ENCODE measurements at regions not wholly inside any gene's neighbourhood (a gene's known extent, or its start where the extent isn't known, plus 50 kb on each side); places are given as distances from the start of the nearest gene placed in this dataset.
"Not testable (repeated sequence)": the region's sequence is repeated elsewhere in the genome, so short reads cannot be mapped to it uniquely, and the experiment has no call there.

GRCh38 chr5:23451156-23451555 lies 56.3 kb upstream of the PRDM9 start:
- H3K4me3 Mint-ChIP-seq = no peak overlapping the region
- no peak overlapping the region for H3K27ac Mint-ChIP-seq
- H3K27me3 Mint-ChIP-seq = no peaks in the 10 kb centered on the region
- no peaks in the 10 kb centered on the region for H3K36me3 Mint-ChIP-seq (ENCODE audit: low read depth)
- DNase-seq = no peak
- no peaks in the 10 kb centered on the region for H3K4me1 Mint-ChIP-seq
- H3K9me3 Mint-ChIP-seq = peaks cover 6% of the 10 kb centered on the region
- ChIA-PET CTCF (no interaction called here), POLR2A (no interaction called here)

DNA sequence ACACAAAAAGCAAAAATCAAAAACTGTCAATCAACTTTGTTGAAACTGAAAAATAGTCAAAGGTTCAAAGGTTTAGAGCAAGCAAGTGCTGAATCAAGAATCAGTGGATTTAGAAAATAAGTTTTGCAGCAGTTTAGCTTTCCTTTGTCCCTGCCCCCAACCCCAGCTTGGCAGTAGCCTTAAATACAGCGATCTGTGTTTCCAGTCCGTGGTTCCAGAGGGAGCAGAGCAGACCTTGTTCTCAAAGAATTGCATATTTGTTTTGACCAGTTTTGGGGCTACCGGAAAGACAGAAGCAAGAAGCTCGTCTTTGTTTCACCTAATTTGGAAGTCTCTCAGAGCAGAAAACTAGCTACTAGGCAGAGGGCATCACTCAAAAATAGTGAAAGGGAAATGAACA lies 57.2 kb upstream of the PRDM9 start:
- POLR2A ChIA-PET = no interaction called here
- Mint-ChIP-seq H3K27me3 (no peaks in the 10 kb centered on the region), H3K4me3 (no peak overlapping the region), H3K4me1 (no peaks in the 10 kb centered on the region), H3K36me3 (ENCODE audit: low read depth) (no peaks in the 10 kb centered on the region), H3K27ac (no peak overlapping the region), H3K9me3 (peaks cover 6% of the 10 kb centered on the region)
- CTCF ChIA-PET = no interaction called here
- no peak for DNase-seq

- CTCF ChIA-PET = no interaction called here
Measured at GRCh38 chr5:23448627-23449026, 58.8 kb upstream of the PRDM9 start.

GRCh38 chr5:23446424-23446823 lies 61.0 kb upstream of the PRDM9 start:
- POLR2A ChIA-PET = no interaction called here
- CTCF ChIA-PET = no interaction called here
- no peak overlapping the region for H3K27ac Mint-ChIP-seq
- H3K4me3 Mint-ChIP-seq = no peak overlapping the region
- H3K36me3 Mint-ChIP-seq (ENCODE audit: low read depth) = no peaks in the 10 kb centered on the region
- peaks cover 6% of the 10 kb centered on the region for H3K9me3 Mint-ChIP-seq
- no peak for DNase-seq
- H3K27me3 Mint-ChIP-seq = no peaks in the 10 kb centered on the region
- H3K4me1 Mint-ChIP-seq = no peaks in the 10 kb centered on the region

More at GRCh38 chr5:23448627-23449026, 58.8 kb upstream of the PRDM9 start:
- Mint-ChIP-seq H3K27ac (no peak overlapping the region), H3K27me3 (no peaks in the 10 kb centered on the region), H3K9me3 (peaks cover 6% of the 10 kb centered on the region), H3K4me1 (no peaks in the 10 kb centered on the region), H3K4me3 (no peak overlapping the region), H3K36me3 (ENCODE audit: low read depth) (no peaks in the 10 kb centered on the region)
- no peak for DNase-seq
- POLR2A ChIA-PET = no interaction called here

DNA sequence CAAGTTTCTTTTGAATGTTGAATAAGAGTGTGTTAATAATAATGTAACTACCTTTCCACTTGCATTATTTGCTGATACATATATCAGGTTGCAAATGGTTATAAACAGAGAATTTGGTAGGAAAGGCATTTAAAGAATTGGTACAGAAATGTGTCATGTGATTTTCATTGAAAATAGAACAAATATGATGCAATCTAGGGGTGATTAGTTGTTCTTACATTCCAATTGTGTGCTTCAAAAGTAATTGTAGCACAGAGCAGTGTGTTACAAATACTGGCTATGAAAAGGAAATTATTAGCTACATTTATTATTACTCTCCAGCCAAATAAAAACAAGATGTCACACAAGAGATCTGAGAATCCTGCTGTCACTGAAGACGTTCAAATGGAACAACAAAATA lies 61.8 kb upstream of the PRDM9 start:
- no peak for DNase-seq
- no peak overlapping the region for H3K4me3 Mint-ChIP-seq
- POLR2A ChIA-PET = no interaction called here
- H3K9me3 Mint-ChIP-seq = peaks cover 6% of the 10 kb centered on the region
- H3K4me1 Mint-ChIP-seq = no peaks in the 10 kb centered on the region
- CTCF ChIA-PET = no interaction called here
- H3K36me3 Mint-ChIP-seq (ENCODE audit: low read depth) = no peaks in the 10 kb centered on the region
- no peaks in the 10 kb centered on the region for H3K27me3 Mint-ChIP-seq
- H3K27ac Mint-ChIP-seq = no peak overlapping the region

DNA sequence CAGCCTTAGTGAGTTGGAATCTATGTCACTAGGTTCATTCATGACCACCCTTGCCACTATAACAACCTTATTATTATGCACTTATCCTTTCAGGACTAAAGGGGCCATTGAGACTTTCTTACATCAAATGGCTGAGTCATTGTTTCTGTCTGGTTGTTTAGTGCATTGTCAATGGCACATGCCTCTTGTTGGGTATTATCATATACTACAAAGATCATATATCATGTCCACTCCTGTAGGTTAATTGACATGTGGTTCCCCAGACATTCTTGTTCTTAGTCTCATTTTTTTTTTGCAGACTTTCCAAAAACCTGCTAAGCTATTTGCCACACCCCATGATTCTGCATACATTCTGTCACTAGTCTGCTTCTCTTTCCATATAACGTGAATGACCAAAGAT lies 66.7 kb upstream of the PRDM9 start:
- Mint-ChIP-seq H3K27ac (no peak overlapping the region), H3K27me3 (no peaks in the 10 kb centered on the region), H3K4me3 (no peak overlapping the region), H3K4me1 (no peaks in the 10 kb centered on the region), H3K9me3 (no peaks in the 10 kb centered on the region), H3K36me3 (ENCODE audit: low read depth) (no peaks in the 10 kb centered on the region)
- no peak for DNase-seq
- POLR2A ChIA-PET = no interaction called here
- CTCF ChIA-PET = no interaction called here

- H3K4me1 Mint-ChIP-seq = no peaks in the 10 kb centered on the region
- no peak overlapping the region for H3K4me3 Mint-ChIP-seq
- no peaks in the 10 kb centered on the region for H3K27me3 Mint-ChIP-seq
- ChIA-PET POLR2A (no interaction called here), CTCF (no interaction called here)
- no peak overlapping the region for H3K27ac Mint-ChIP-seq
- no peaks in the 10 kb centered on the region for H3K36me3 Mint-ChIP-seq (ENCODE audit: low read depth)
- DNase-seq = no peak
- no peaks in the 10 kb centered on the region for H3K9me3 Mint-ChIP-seq
Measured at GRCh38 chr5:23437011-23437410, 70.4 kb upstream of the PRDM9 start.

- no peak for DNase-seq
- no peaks in the 10 kb centered on the region for H3K27me3 Mint-ChIP-seq
- no peaks in the 10 kb centered on the region for H3K4me1 Mint-ChIP-seq
- no peaks in the 10 kb centered on the region for H3K36me3 Mint-ChIP-seq (ENCODE audit: low read depth)
- H3K9me3 Mint-ChIP-seq = no peaks in the 10 kb centered on the region
- POLR2A ChIA-PET = no interaction called here
- no peak overlapping the region for H3K27ac Mint-ChIP-seq
- H3K4me3 Mint-ChIP-seq = no peak overlapping the region
- CTCF ChIA-PET = no interaction called here
Measured at GRCh38 chr5:23433534-23434315, 73.7 kb upstream of the PRDM9 start.

GRCh38 chr5:23428705-23429104 lies 78.7 kb upstream of the PRDM9 start:
- peaks cover 9% of the 10 kb centered on the region for H3K9me3 Mint-ChIP-seq
- no peaks in the 10 kb centered on the region for H3K36me3 Mint-ChIP-seq (ENCODE audit: low read depth)
- no peaks in the 10 kb centered on the region for H3K4me1 Mint-ChIP-seq
- H3K27me3 Mint-ChIP-seq = no peaks in the 10 kb centered on the region
- CTCF ChIA-PET = no interaction called here
- POLR2A ChIA-PET = no interaction called here
- H3K27ac Mint-ChIP-seq = no peak overlapping the region
- no peak for DNase-seq
- H3K4me3 Mint-ChIP-seq = no peak overlapping the region

DNA sequence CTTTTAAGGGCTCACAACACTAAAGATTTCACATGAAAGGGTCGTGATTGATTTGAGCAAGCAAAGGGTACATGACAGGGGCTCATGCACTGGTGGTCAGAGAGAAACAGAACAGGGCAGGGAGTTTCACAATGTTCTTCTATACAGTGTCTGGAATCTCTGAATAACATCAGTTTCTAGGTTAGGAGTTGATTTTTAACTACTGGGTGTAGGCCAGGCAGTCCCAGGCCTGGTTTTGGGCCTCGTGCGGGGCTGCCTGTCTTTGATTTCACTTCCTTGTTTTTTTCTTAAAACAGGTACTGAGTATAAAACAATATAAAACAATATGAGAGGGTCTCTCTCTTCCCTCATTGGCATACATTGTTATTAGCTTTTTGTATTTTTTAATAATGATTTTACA lies 87.2 kb upstream of the PRDM9 start:
- H3K36me3 Mint-ChIP-seq (ENCODE audit: low read depth); H3K4me1 Mint-ChIP-seq; H3K4me3 Mint-ChIP-seq; H3K27ac Mint-ChIP-seq; POLR2A ChIA-PET; H3K27me3 Mint-ChIP-seq; DNase-seq; CTCF ChIA-PET: not testable (repeated sequence)
- peaks cover 19% of the 10 kb centered on the region for H3K9me3 Mint-ChIP-seq

GRCh38 chr5:23419115-23419514 lies 88.3 kb upstream of the PRDM9 start:
- ChIA-PET CTCF (no interaction called here), POLR2A (no interaction called here)
- H3K36me3 Mint-ChIP-seq (ENCODE audit: low read depth) = no peaks in the 10 kb centered on the region
- H3K4me3 Mint-ChIP-seq = no peak overlapping the region
- peaks cover 21% of the 10 kb centered on the region for H3K9me3 Mint-ChIP-seq
- H3K4me1 Mint-ChIP-seq = no peaks in the 10 kb centered on the region
- H3K27ac Mint-ChIP-seq = no peak overlapping the region
- H3K27me3 Mint-ChIP-seq = no peaks in the 10 kb centered on the region
- no peak for DNase-seq

DNA sequence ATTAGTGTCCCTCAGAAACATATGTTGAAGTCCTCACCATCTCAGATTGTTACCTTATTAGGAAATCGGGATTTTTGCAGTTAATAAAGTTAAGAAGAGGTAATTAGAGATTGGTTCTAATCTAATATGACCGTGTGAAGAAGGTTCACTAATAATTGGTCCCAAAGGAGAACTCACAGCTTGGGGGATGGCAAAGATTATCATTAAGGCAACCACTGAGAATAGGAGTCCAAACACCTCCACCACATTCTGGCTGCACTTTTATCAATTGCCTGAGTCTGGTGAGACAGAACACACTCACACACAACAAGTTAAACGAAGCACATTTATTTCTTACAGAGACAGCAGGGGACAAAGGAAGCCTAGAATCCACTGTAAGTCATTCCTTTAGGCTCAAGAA lies 94.9 kb upstream of the PRDM9 start:
- H3K4me1 Mint-ChIP-seq = no peaks in the 10 kb centered on the region
- H3K36me3 Mint-ChIP-seq (ENCODE audit: low read depth) = no peaks in the 10 kb centered on the region
- no peaks in the 10 kb centered on the region for H3K27me3 Mint-ChIP-seq
- no peak for DNase-seq
- H3K4me3 Mint-ChIP-seq = no peak overlapping the region
- ChIA-PET CTCF (no interaction called here), POLR2A (no interaction called here)
- H3K9me3 Mint-ChIP-seq = peaks cover 20% of the 10 kb centered on the region
- H3K27ac Mint-ChIP-seq = no peak overlapping the region

GRCh38 chr5:23411994-23412393 lies 95.4 kb upstream of the PRDM9 start:
- CTCF ChIA-PET = no interaction called here
- POLR2A ChIA-PET = no interaction called here
- no peaks in the 10 kb centered on the region for H3K27me3 Mint-ChIP-seq

GRCh38 chr5:23411200-23411599 lies 96.2 kb upstream of the PRDM9 start:
- H3K36me3 Mint-ChIP-seq (ENCODE audit: low read depth) = no peaks in the 10 kb centered on the region
- H3K27ac Mint-ChIP-seq = no peak overlapping the region
- ChIA-PET POLR2A (no interaction called here), CTCF (no interaction called here)
- H3K27me3 Mint-ChIP-seq = no peaks in the 10 kb centered on the region
- no peak overlapping the region for H3K4me3 Mint-ChIP-seq
- H3K4me1 Mint-ChIP-seq = no peaks in the 10 kb centered on the region
- DNase-seq = no peak
- H3K9me3 Mint-ChIP-seq = peaks cover 19% of the 10 kb centered on the region

More at GRCh38 chr5:23411994-23412393, 95.4 kb upstream of the PRDM9 start:
- no peak for DNase-seq
- Mint-ChIP-seq H3K4me3 (no peak overlapping the region), H3K36me3 (ENCODE audit: low read depth) (no peaks in the 10 kb centered on the region), H3K27ac (no peak overlapping the region), H3K4me1 (no peaks in the 10 kb centered on the region), H3K9me3 (peaks cover 20% of the 10 kb centered on the region)
